ENCODE measurements at regions not wholly inside any gene's neighbourhood (a gene's known extent, or its start where the extent isn't known, plus 50 kb on each side); places are given as distances from the start of the nearest gene placed in this dataset.

- DNase-seq = no peak
Measured at GRCh38 chr13:61725806-61726205, 310.2 kb upstream of the PCDH20 start.

- DNase-seq = no peak
Measured at GRCh38 chr13:61722119-61722518, 306.5 kb upstream of the PCDH20 start.

GRCh38 chr13:61712621-61713020 lies 297.0 kb upstream of the PCDH20 start:
- DNase-seq = no peak

- no peak for DNase-seq
Measured at GRCh38 chr13:61709258-61709657, 293.6 kb upstream of the PCDH20 start.

- no peak for DNase-seq
Measured at GRCh38 chr13:61706899-61707298, 291.2 kb upstream of the PCDH20 start.

- DNase-seq = no peak
Measured at GRCh38 chr13:61700620-61701019, 285.0 kb upstream of the PCDH20 start.

- no peak for DNase-seq
Measured at GRCh38 chr13:61700181-61700580, 284.5 kb upstream of the PCDH20 start.

- no peak for DNase-seq
Measured at GRCh38 chr13:61696676-61697075, 281.0 kb upstream of the PCDH20 start.

- DNase-seq = no peak
Measured at GRCh38 chr13:61695147-61695546, 279.5 kb upstream of the PCDH20 start.

- DNase-seq = no peak
Measured at GRCh38 chr13:61692691-61693090, 277.0 kb upstream of the PCDH20 start.

- DNase-seq = no peak
Measured at GRCh38 chr13:61685682-61686012, 270.0 kb upstream of the PCDH20 start.

GRCh38 chr13:61684976-61685681 lies 269.5 kb upstream of the PCDH20 start:
- peak in 1 of 6 experiments; percentile 0 for DNase-seq

GRCh38 chr13:61672756-61673155 lies 257.1 kb upstream of the PCDH20 start:
- DNase-seq = no peak

- DNase-seq = no peak
Measured at GRCh38 chr13:61670384-61671161, 254.9 kb upstream of the PCDH20 start.

- no peak for DNase-seq
Measured at GRCh38 chr13:61664801-61665705, 249.4 kb upstream of the PCDH20 start.

- DNase-seq = no peak
Measured at GRCh38 chr13:61654481-61654880, 238.8 kb upstream of the PCDH20 start.

GRCh38 chr13:61648547-61648946 lies 232.9 kb upstream of the PCDH20 start:
- no peak for DNase-seq

GRCh38 chr13:61612192-61612591 lies 196.5 kb upstream of the PCDH20 start:
- DNase-seq = no peak

GRCh38 chr13:61608138-61608537 lies 192.5 kb upstream of the PCDH20 start:
- no peak for DNase-seq

GRCh38 chr13:61600360-61601033 lies 184.8 kb upstream of the PCDH20 start:
- DNase-seq = no peak

- no peak for DNase-seq
Measured at GRCh38 chr13:61592489-61592888, 176.8 kb upstream of the PCDH20 start.

GRCh38 chr13:61575973-61576372 lies 160.3 kb upstream of the PCDH20 start:
- no peak for DNase-seq

- DNase-seq = no peak
Measured at GRCh38 chr13:61563645-61564044, 148.0 kb upstream of the PCDH20 start.

Data from stimulated activated naive CD4-positive, alpha-beta T cell (primary cell).